RWPE1 (cell line): ENCODE measurements at regions not wholly inside any gene's neighbourhood (a gene's known extent, or its start where the extent isn't known, plus 50 kb on each side); places are given as distances from the start of the nearest gene placed in this dataset.

ENCODE experiments used
- CTCF ChIA-PET: fragments of 350-600 bp; sonication (Branson Sonifier 250); formaldehyde crosslinking; extraction: SDS; loops from one replicate; lab custom pipeline; 2021; lab: Yijun Ruan, JAX
- POLR2A ChIA-PET: fragments of 400-600 bp; formaldehyde crosslinking; extraction: SDS; loops from one replicate; lab custom pipeline; 2020; ENCODE audit warnings: antibody characterized with exemption; ENCODE audit not compliant: low non-redundant PET; lab: Yijun Ruan, JAX
- DNase-seq: peaks from one replicate; pipeline ENCODE4 v3.0.0; 2012; ENCODE audit warnings: low spot score
- H3K27ac ChIP-seq: fragments of 450-650 bp; 2 replicates; pipeline ENCODE4 v1.5.1; 2017
- TF ChIP-seq, protein P1 (sequence below): fragments of 450-650 bp; conservative IDR thresholded peaks from 2 replicates; pipeline ENCODE4 v1.5.1; 2017; ENCODE audit warnings: low read depth, mild to moderate bottlenecking

DNA sequence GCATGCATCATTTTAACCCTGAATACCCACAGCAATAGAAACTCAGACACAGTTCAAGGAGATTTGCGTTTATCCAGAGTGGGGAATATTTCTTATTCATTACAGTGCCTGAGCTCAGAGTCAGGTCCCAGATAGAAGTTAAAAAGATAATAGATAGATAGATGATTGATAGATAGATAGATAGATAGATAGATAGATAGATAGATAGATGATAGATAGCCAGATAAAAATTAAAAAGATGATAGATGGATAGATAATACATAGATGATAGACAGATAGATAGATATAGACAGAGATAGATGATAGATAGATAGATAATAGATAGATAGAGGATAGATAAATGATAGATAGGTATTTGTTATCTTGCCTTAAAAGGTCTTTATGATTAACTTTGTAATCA lies 184.7 kb downstream of the MYLK4 start:
- DNase-seq: no peak
- POLR2A ChIA-PET: no interaction called here
- no peak overlapping the region for H3K27ac ChIP-seq
- CTCF ChIA-PET: no interaction called here
- TF ChIP-seq, protein P1, sequence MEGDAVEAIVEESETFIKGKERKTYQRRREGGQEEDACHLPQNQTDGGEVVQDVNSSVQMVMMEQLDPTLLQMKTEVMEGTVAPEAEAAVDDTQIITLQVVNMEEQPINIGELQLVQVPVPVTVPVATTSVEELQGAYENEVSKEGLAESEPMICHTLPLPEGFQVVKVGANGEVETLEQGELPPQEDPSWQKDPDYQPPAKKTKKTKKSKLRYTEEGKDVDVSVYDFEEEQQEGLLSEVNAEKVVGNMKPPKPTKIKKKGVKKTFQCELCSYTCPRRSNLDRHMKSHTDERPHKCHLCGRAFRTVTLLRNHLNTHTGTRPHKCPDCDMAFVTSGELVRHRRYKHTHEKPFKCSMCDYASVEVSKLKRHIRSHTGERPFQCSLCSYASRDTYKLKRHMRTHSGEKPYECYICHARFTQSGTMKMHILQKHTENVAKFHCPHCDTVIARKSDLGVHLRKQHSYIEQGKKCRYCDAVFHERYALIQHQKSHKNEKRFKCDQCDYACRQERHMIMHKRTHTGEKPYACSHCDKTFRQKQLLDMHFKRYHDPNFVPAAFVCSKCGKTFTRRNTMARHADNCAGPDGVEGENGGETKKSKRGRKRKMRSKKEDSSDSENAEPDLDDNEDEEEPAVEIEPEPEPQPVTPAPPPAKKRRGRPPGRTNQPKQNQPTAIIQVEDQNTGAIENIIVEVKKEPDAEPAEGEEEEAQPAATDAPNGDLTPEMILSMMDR: no peak

- POLR2A ChIA-PET: no interaction called here
- TF ChIP-seq, protein P1: no peak
- no peak overlapping the region for H3K27ac ChIP-seq
- no peak for DNase-seq
- CTCF ChIA-PET: no interaction called here
Measured at GRCh38 chr6:2565499-2565898, 185.2 kb downstream of the MYLK4 start.

DNA sequence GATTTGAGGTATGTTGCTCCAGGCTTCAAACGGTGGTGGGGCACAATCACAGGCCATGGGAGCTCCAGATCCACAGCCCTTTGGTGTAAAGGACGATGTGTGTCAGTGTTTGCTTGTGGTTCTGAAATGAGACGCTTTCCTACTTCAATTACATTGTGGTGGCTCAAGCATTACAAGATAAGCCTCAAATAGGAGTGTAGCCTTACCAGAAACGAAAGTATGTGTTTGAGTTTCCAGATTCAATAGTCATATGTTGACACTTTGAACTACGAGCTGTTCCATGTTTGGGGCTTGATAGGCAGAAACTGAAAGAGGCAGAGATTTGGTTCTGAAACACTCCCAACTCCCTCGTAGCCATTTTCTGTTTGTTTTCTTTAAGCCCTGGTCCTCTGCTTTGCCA lies 187.1 kb downstream of the MYLK4 start:
- no peak for DNase-seq
- POLR2A ChIA-PET: no interaction called here
- no peak overlapping the region for H3K27ac ChIP-seq
- CTCF ChIA-PET: no interaction called here
- TF ChIP-seq, protein P1: no peak

DNA sequence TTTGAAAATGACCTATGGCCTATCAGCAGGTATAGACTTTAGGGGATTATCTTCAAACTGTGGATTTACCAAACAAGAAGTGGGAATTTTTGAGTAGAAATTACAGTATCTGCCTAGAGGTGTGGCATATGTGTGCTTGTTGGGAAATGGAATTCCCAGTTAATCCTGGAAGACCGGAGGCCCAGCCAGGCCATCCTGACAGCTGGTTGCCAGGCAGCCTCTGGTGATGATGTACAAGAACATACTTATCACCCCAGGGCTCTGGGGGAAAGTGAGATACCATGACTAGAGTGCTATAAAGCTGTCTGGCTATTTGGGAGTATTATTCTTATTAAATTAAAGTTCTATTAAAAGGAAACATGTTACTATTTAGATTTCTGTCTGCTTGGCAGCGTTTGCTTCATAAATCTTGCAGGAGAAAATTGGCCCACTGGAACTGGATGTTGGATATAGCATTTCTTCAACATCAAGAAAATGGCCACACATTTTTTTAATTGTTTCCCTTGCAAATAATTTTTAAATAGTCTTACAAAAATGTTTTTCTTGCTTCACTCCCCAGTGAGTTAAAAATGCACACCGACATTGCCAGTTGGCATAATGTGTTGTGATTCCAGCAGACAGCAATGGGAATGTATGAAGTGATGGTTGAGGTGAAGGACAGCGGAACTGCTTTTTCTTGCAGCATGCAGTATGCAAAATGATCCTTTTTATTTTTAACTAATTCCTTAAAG lies 187.8 kb downstream of the MYLK4 start:
- H3K27ac ChIP-seq: no peak overlapping the region
- no peak for DNase-seq
- TF ChIP-seq, protein P1: no peak
- ChIA-PET POLR2A (no interaction called here), CTCF (no interaction called here)

- ChIA-PET POLR2A (no interaction called here), CTCF (interaction anchor here (0.7 kb wide), 1 partner anchor 17 kb away, joined by 3 read pairs; no protein-coding TSS in a partner anchor)
- TF ChIP-seq, protein P1: no peak
- no peak for DNase-seq
- no peak overlapping the region for H3K27ac ChIP-seq
Measured at GRCh38 chr6:2560917-2561698, 189.6 kb downstream of the MYLK4 start.

DNA sequence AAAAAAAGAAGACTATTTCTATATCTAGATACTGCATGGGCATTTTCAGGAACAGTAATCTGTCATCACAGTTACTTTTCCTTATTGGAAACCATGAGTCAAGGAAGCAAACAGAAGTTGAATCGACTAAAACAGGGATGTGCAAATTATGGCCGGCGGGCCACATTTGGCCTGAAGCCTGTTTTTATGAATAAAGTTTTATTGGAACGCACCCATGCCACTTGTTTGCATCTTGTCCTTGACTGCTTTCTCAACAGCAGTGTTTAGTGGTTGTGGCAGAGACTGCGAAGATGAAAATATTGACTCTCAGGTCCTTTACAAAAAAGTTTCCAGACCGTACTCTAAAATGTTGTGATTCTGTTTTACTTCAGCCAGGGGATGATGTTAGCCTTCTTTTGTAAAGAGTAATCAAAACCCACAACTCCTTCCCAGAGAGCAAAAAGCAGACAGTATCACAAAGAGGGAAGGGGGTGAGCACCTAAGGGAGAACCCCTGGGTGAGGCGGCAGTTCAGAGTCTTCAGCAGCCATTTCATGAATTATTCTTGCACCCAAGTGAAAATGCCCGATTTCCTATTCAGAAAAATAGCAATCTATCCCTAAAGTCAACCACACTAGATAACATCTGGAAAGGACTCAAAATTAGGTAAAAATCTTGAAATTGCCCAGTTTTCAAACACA lies 190.4 kb downstream of the MYLK4 start:
- no peak for DNase-seq
- CTCF ChIA-PET: interaction anchor here (0.7 kb wide), 1 partner anchor 17 kb away, joined by 3 read pairs; no protein-coding TSS in a partner anchor
- H3K27ac ChIP-seq: no peak overlapping the region
- TF ChIP-seq, protein P1: no peak
- POLR2A ChIA-PET: no interaction called here
